GM12891 (cell line): ENCODE measurements at regions not wholly inside any gene's neighbourhood (a gene's known extent, or its start where the extent isn't known, plus 50 kb on each side); places are given as distances from the start of the nearest gene placed in this dataset.

Source experiments
- DNase-seq: peaks from one replicate; pipeline ENCODE4 v3.0.0; 2011; ENCODE audit warnings: low spot score; ENCODE audit not compliant: insufficient read length
- FAIRE-seq: peaks from 2 replicates; lab custom pipeline; 2011; peaks lifted over from hg19 to GRCh38; lab: Jason Lieb, UNC
- PAX5 ChIP-seq: IDR thresholded peaks from 2 replicates; pipeline ENCODE4 v1.6.1; 2011; ENCODE audit warnings: low read length, moderate library complexity, mild to moderate bottlenecking; ENCODE audit not compliant: insufficient read depth, severe bottlenecking
- POLR2A ChIP-seq: IDR thresholded peaks from 2 replicates; pipeline ENCODE4 v1.6.1; 2011; ENCODE audit warnings: low read depth, low read length, control low read depth
- POLR2AphosphoS5 ChIP-seq: IDR thresholded peaks from 2 replicates; pipeline ENCODE4 v1.6.1; 2011; ENCODE audit warnings: low read depth, low read length, control low read depth
- POU2F2 ChIP-seq: IDR thresholded peaks from 2 replicates; pipeline ENCODE4 v1.6.1; 2011; ENCODE audit warnings: low read depth, mild to moderate bottlenecking, control low read depth, low read length, moderate library complexity
- SPI1 ChIP-seq: IDR thresholded peaks from 2 replicates; pipeline ENCODE4 v1.6.1; 2011; ENCODE audit warnings: low read depth, low read length, control low read depth
- TAF1 ChIP-seq: IDR thresholded peaks from 2 replicates; pipeline ENCODE4 v1.6.1; 2011; ENCODE audit warnings: low read depth, low read length, control low read depth

DNA sequence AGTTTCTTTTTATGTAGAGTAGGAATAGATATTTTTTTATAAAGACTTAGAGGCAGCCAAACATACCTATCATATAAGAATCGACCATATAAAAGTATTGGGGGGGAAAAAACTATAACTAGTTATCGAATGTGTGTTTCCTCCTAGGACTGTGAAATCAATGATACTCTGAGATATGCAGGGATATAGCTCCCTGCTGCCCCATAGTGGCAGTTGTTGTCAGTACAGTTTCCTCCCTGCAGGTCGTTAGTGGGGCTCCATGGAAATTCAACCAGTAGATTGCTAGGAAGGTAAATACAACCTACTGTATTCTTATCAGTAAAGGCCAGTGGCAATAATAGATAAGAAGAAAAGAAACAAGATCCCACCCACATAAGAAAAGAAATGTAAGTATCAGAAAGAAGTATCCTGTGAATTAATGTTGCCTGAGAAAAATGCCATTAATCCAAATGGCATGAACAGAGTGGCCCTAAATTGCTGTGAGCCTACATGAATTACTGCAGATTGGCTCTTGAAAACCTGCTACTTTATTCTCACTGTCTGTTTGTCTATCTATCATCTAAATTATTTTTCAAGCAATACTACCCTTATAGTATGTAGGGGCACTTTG, 136.9 kb upstream of the FBN2 start:
- FAIRE-seq (no peak), DNase-seq (peak; percentile 6)
- TF ChIP-seq SPI1 (no peak), POLR2A (no peak), POLR2AphosphoS5 (no peak), PAX5 (no peak), POU2F2 (no peak), TAF1 (no peak)

DNA sequence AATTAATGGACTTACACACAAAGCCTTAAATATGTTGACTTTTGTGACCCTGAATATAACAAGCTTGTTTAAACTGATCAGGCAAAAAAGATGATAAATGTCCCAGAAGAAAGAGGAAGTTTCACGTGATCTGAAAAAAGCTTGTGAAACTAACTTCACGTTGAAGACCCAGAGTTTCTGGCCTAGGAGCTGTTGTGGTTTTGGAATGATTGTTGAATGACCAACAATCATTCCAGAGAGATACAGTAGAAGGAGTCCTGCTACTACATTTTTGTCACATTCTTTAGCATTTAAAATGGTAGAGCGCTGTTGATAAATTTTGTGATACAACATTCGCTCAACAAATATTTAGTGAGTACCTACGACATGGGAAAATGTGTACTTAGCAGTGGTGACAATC, 143.1 kb upstream of the FBN2 start:
- no peak for FAIRE-seq
- no peak for DNase-seq
- TF ChIP-seq POLR2A (no peak), POU2F2 (no peak), PAX5 (no peak), TAF1 (no peak), SPI1 (no peak), POLR2AphosphoS5 (no peak)

DNA sequence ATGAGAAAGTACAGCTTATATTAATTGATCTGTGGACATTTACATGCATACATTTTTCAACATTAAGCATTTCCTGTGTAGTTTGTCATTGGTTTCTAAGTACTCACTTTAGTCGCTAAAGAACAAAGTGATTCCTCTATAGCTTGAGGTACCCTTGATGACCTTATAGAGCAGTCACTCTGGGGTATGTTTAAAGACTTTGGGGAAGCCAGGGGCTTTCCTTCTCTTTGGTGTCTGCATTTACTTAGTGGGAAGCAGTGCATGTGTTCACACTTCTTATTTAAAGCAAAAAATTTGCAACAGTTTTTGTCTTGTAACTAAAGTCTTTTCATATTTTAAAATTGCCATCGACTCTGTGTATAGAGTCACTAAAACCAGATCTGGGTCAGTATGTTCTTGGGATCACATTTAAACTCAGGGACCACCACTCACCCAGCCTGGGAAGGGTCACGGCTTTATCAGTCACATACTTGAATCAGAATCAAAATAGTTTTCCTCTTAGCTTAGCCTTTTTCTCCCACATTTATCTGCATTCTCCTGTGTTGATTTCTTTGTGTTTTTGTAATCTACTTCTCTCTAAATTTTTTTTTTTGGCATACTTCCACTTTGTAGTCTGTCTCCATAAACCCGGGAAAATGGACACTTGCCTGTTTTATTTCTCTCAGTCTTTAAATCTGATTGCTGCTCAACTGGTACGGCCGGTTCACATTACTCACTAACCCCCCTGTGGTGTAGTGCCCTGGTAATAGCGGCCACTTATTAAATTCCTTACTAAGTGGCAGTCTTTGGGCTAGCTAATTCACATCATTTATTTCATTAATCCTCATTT, 143.9 kb upstream of the FBN2 start:
- FAIRE-seq = no peak
- no peak for TF ChIP-seq POLR2A
- no peak for TF ChIP-seq TAF1
- no peak for TF ChIP-seq SPI1
- TF ChIP-seq POLR2AphosphoS5 = no peak
- no peak for TF ChIP-seq POU2F2

DNA sequence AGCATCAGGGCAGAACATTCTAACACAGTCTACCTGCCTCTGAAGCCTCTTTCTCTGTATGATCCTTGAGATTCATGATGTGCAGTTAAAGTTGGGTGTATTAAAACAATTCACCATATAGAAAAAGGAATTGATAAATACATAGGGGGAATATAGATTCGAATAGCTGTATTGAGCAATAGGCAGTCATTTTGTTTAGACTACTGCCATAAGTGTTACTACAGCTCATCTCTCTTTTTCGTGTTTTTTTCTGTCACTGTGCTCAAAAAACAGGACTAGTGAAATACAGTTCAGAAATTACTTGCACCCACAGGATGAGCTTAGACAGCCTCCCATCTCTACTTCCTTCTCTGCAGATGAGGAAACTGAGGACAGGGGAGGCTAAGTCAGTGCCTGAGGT, 144.6 kb upstream of the FBN2 start:
- no peak for FAIRE-seq
- no peak for TF ChIP-seq POU2F2
- no peak for TF ChIP-seq POLR2A
- TF ChIP-seq SPI1 = no peak
- TF ChIP-seq POLR2AphosphoS5 = no peak
- TF ChIP-seq TAF1 = no peak
- TF ChIP-seq PAX5 = no peak
- DNase-seq = no peak

More for the DNA sequence above, 143.9 kb upstream of the FBN2 start:
- no peak for DNase-seq

DNA sequence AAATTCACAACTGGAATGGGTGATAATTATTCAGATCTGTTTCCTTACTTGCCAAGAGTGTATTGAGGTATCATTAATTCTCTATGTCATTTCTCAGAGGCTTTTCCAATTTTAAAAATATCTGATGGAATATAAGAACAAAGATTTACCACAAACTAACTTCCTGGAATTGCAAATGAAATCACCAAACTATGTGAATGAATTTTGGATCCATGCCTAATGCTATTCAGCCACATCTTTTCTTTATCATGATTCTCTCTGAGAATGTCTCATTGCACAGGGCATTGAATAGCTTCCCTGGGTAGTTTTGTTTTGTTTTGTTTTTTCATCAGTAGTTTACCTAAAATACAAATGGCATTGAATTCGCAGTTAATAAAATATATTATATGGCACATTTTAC, 146.9 kb upstream of the FBN2 start:
- DNase-seq = no peak
- FAIRE-seq = no peak
- TF ChIP-seq POU2F2 = no peak

DNA sequence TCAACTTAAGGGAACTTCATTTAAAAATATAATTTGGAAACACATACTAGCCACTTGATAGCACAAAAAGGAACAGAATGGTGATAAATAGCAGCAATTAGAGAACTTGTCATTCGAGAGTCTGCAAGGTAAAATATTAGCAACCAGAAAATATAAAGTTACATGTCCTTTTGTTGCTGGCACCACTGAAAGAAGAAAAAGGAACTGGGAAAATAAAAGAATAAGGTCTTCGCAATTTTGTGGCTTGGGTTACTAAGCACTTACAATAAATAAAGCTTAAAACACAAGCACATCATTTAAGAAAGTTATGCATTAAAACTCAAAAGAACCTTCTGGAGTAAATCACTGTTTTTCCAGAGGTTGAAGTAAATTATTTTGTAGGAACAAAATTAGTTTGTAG, 149.9 kb upstream of the FBN2 start:
- no peak for DNase-seq
- TF ChIP-seq PAX5 (no peak), SPI1 (peak; percentile 43), TAF1 (no peak), POU2F2 (no peak)
- FAIRE-seq = no peak

DNA sequence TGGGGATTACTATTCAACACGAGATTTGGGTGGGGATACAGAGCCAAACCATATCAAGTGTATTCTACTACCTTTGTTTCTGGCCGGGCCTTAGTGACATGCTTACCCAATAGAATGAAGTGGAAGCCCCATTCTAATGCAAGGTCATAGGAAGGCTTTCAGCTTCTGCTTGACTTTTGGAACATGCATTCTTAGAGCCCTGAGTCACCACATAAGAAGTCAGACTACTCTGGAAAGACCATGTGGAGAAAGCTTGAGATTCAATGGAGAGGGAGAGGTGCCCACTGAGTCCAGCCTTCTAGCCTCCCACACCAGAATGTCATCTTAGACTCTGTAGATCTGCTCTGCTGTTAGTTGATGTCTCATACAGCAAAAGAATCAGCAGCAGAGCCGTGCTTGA, 155.7 kb upstream of the FBN2 start:
- DNase-seq = no peak
- TF ChIP-seq POU2F2 = no peak
- no peak for TF ChIP-seq TAF1
- TF ChIP-seq POLR2A = no peak
- no peak for TF ChIP-seq POLR2AphosphoS5
- TF ChIP-seq SPI1 = no peak
- no peak for TF ChIP-seq PAX5
- no peak for FAIRE-seq

DNA sequence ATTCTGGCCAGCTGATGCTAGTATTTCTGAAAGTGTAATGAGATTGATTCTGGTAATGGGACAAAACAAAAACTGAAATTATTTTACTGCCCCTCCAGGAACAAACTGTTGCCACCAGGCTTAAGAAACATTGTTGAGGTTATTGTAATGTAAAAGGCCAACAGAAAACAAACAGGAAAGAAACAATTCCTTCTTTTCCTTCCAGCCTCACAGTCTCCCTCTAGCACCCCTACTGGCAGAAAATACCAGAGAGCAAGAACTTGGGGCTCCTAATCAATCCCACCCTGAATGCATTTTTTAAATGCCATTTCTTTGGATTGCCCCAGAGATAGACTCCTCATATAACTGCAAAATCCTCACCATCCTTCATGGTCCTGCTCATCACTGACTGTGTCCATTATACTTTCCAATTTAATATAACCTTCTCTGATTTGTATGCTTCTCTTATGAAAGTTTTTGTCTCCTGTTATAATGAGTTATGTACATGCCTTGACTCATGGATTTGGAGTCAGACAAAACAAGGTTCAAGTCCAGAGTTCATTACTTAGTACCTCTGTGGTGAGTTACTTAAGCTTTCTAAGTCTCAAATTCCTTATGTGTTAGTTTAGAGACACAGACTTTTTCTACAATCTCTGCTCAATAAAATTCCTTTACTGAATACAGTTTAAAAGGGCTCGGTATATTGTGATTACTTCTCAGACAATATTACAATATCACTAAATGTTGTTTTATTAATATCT, 157.9 kb upstream of the FBN2 start:
- TF ChIP-seq TAF1 = no peak
- no peak for TF ChIP-seq POLR2A
- no peak for TF ChIP-seq PAX5
- no peak for TF ChIP-seq POLR2AphosphoS5
- TF ChIP-seq POU2F2 = no peak
- no peak for TF ChIP-seq SPI1
- FAIRE-seq (no peak), DNase-seq (no peak)

DNA sequence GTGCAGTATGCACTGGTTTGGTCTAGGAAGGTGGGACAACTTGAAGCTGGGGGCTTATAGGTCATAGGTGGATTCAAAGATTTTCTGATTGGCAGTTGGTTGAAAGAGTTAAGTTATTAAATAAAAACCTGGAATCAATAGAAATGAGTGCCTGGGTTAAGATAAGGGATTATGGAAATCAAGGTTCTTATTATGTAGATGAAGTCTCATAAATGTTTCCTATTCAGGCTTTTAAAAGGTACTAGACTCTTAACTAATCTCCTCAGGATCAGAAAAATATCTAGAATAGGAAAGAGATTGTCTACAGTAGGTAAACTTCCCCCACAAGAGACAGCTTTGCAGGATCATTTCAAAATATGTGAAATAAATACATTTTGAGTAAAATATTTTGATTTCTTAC, 163.3 kb upstream of the FBN2 start:
- DNase-seq (no peak), FAIRE-seq (no peak)
- TF ChIP-seq POU2F2 = no peak
- TF ChIP-seq TAF1 = no peak
- no peak for TF ChIP-seq SPI1
- TF ChIP-seq PAX5 = no peak
- TF ChIP-seq POLR2AphosphoS5 = no peak
- no peak for TF ChIP-seq POLR2A

DNA sequence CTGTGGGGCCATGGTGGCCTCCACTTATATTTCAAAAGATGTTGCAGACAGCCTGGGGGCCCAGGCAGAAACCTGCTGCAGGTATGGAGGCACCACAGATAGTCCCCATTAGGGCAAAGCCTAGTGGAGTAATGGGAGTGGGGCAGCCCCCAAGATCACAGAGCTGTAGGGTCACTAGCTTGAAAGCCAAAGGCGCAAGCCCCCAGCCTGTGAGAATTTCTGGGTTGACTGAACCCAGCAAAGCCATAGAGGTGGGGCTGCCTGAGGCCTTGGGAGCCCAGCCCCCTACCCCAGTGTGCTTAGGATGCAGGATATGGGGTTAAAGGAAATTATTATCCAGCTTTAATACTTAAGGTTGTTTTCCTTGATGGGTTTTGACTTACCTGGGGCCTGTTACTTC, 165.3 kb upstream of the FBN2 start:
- no peak for TF ChIP-seq SPI1
- no peak for TF ChIP-seq POU2F2
- no peak for TF ChIP-seq POLR2AphosphoS5
- TF ChIP-seq TAF1 = no peak
- no peak for TF ChIP-seq PAX5
- no peak for TF ChIP-seq POLR2A
- DNase-seq (no peak), FAIRE-seq (no peak)
